GM12874 (cell line): ENCODE measurements at regions not wholly inside any gene's neighbourhood (a gene's known extent, or its start where the extent isn't known, plus 50 kb on each side); places are given as distances from the start of the nearest gene placed in this dataset.

Experiments
- TF ChIP-seq, protein P1 (sequence below): IDR thresholded peaks from 2 replicates; pipeline ENCODE4 v1.5.1; 2011; ENCODE audit warnings: low read depth, mild to moderate bottlenecking, control low read depth, low read length, moderate library complexity; ENCODE audit not compliant: insufficient read depth

DNA sequence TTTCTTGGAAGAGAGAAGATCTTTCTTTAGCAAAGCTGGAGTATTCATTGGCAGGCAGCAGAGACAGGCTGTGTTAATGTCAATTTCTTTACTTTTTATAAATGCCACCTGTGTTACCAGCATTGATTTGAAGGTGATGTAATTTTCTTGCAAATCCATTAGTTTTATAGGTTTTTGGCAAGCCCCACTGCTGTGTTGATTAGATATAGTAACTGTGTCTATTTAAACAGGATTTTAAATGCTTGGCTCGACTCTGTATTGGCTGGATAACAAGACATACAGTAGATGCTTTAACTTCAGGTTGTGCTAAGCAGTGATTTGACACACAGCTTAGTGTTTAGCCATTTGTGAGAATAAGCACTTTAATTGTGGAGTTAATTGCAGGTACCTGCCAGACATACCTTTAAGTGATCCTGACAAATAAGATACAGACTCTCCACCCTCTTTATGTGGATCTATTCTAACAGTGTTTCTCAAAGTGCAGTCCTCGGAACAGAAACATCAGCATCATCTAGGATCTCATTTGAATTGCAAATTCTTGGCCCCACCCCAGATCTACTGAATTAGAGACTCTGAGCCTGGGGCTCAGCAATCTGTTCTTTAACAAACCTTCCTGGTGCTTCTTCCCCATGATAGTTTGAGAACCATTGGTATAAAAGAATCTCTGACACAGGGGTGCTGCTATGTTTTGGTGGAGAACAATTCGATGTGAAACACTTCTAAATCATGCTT is 397.5 kb downstream of the HDGFL1 start:
- TF ChIP-seq, protein P1, sequence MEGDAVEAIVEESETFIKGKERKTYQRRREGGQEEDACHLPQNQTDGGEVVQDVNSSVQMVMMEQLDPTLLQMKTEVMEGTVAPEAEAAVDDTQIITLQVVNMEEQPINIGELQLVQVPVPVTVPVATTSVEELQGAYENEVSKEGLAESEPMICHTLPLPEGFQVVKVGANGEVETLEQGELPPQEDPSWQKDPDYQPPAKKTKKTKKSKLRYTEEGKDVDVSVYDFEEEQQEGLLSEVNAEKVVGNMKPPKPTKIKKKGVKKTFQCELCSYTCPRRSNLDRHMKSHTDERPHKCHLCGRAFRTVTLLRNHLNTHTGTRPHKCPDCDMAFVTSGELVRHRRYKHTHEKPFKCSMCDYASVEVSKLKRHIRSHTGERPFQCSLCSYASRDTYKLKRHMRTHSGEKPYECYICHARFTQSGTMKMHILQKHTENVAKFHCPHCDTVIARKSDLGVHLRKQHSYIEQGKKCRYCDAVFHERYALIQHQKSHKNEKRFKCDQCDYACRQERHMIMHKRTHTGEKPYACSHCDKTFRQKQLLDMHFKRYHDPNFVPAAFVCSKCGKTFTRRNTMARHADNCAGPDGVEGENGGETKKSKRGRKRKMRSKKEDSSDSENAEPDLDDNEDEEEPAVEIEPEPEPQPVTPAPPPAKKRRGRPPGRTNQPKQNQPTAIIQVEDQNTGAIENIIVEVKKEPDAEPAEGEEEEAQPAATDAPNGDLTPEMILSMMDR, result no peak

DNA sequence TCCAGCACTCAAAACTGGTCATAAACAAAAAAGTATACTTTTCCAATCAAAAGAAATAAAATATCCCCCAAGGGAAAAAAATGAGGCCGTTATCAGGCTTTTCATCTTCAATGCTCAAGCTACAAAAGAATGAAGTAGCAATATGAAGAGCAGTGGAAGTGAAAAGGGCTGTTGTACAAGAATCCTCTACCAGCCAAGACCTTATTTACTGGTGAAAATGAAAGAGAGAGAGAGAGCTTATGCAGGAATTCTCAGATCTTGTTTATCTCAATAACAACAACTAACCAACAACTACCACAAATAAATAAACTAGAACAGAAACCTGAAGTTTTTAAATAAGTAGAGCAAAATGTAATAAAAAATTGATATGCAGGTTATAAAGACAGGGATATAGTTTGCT is 400.6 kb downstream of the HDGFL1 start:
- TF ChIP-seq, protein P1, result no peak

DNA sequence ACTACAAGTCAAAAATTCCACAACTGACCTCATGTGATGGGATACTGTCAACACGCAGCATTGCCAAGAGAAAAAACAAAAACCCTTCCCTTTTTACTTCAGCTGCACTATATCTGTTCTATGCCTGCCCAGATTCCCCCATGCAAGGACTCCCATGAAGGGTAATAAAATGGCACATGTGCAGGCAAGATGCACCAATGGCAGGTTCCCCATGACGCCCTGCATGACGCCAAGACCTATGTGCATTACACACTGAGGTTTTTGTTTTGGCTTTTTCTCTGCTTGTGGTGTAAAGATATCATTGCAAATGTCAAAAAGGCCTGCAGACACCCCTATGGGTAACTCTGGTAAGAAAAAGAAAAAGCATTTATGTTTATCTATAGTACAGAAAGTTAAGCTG is 403.4 kb downstream of the HDGFL1 start:
- TF ChIP-seq, protein P1, result no peak

DNA sequence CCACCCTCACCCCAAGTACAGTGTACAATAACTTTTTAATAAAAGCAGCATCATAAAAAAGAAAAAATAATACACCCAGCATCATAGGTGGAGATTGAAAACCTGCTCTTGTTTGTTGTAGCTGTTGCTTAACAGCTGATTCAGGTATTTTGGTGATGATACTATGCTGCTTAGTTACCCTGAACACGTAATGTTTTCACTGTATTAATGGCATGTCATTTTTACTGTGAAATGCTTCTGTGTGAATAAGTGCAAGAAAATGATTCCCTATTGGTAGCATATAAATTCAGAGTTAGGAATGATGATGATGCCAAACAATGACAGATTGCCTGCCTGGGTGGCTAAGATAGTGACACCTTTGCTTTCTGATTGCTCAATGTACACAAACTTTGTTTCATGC is 405.7 kb downstream of the HDGFL1 start:
- TF ChIP-seq, protein P1, result no peak

DNA sequence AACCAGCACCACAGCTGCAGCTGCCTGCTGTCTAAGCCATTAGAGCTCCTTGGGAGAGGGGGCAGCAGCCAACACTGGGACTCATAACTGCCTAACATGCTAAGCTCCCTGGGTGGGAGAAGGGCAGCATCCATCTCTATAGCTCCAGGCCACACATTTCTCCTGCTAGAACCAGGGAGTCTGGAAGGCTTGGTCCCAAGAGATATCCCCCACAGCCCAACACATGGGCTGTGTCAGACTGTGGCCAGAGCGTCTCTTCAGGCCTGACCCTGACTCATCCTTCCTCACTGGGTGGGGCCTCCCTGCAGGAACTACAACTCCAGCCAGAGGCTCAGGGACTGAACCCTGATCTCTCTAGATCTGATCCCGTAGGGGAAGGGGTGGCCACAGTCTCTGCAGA is 411.1 kb downstream of the HDGFL1 start:
- TF ChIP-seq, protein P1, result no peak

DNA sequence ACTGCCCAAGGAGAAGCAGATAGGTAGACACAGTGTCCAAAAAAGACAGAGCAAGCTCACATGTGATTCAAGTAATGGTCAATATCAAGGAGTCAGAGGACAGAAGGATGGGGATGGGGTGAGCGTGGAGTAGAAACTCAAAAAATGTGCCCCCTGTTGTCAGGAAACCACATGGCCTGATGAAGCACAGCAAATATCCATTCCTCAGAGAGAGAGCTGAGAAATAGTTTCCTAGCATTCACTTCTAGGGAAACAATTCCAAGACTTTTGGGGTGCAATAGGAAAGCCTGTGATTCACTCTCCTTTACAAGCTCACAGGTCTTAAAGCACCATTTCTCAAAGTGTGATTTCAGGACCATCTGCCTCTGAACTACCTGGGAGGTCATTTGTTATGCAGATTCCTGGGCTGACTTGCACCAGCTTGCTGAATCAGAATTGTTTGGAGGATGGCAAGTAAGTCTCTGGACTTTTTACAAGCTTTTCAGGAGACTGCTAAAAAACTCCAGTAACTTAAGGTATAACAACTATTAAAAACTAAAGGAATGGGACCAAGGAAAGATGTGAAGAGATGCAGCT is 432.8 kb downstream of the HDGFL1 start:
- TF ChIP-seq, protein P1, result no peak

DNA sequence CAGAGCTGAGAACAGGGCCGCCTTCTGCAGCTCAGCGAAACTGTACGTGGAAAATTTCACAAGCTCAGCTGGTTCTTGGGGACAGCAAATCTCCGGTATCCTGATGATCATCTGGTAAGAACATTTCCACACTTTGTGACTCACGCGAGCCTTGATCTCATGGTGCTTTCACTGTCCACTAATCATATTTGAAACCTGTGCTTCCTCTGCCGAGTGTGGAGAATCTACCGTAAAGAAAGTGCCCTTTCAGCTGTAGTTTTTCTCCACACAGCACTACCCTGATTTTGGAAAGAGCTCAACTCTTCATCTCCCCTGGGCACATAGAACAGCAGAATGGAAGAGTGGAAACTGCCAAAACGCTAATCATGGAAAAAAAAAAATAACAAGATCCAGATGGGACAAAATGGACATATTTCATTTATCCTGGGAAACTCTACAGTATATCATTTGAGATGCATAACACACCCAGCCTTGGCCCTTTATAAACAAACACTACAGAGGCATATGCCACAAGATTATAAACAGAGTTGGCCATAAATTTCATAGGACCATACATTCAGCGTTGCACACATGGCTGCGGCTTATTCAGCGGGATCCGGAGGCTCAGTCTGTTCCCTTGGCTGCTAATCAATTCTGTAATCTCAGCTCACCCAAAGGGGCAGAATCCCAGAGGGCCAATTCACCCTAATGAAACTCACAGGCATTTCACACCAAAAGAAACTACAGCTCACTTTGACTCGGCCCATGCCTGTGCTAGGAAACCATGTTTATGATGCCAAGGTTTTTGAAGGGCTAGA is 434.5 kb downstream of the HDGFL1 start:
- TF ChIP-seq, protein P1, result no peak
